Mesendoderm (in vitro differentiated cells): ENCODE measurements at regions not wholly inside any gene's neighbourhood (a gene's known extent, or its start where the extent isn't known, plus 50 kb on each side); places are given as distances from the start of the nearest gene placed in this dataset.

Source experiments
- DNase-seq: peaks from one replicate; pipeline ENCODE4 v3.0.0; 2013
- H2AK5ac ChIP-seq: 2 replicates; pipeline ENCODE4 v1.6.1; 2013; ENCODE audit warnings: low read length, inconsistent platforms
- H2BK120ac ChIP-seq: 2 replicates; pipeline ENCODE4 v1.6.1; 2013; ENCODE audit warnings: low read depth, mild to moderate bottlenecking, low read length, moderate library complexity, mixed read lengths
- H2BK15ac ChIP-seq: replicated peaks from 2 replicates; pipeline ENCODE4 v1.6.1; 2013; ENCODE audit warnings: low read depth, mild to moderate bottlenecking, moderate library complexity
- H2BK5ac ChIP-seq: 2 replicates; pipeline ENCODE4 v1.6.1; 2013; ENCODE audit warnings: low read length, inconsistent platforms
- H3K18ac ChIP-seq: 2 replicates; pipeline ENCODE4 v1.6.1; 2013; ENCODE audit warnings: mild to moderate bottlenecking, low read length, mixed read lengths
- H3K23ac ChIP-seq: one replicate; pipeline ENCODE4 v1.6.1; 2013; ENCODE audit warnings: low read length
- H3K27ac ChIP-seq: 2 replicates; pipeline ENCODE4 v1.5.1; 2013; ENCODE audit warnings: low read depth, mild to moderate bottlenecking, inconsistent platforms, low read length, moderate library complexity
- H3K27me3 ChIP-seq: 2 replicates; pipeline ENCODE4 v1.6.1; 2013; ENCODE audit warnings: low read length, control low read depth, mild to moderate bottlenecking, inconsistent platforms; ENCODE audit not compliant: insufficient read depth, poor library complexity
- H3K36me3 ChIP-seq: 2 replicates; pipeline ENCODE4 v1.6.1; 2013; ENCODE audit warnings: low read length, inconsistent platforms; ENCODE audit not compliant: control insufficient read depth, insufficient read depth
- H3K4ac ChIP-seq: one replicate; pipeline ENCODE4 v1.6.1; 2013; ENCODE audit warnings: low read depth, mild to moderate bottlenecking, low read length, moderate library complexity
- H3K4me1 ChIP-seq: 2 replicates; pipeline ENCODE4 v1.6.1; 2013; ENCODE audit warnings: low read depth, low read length, inconsistent platforms; ENCODE audit not compliant: control insufficient read depth
- H3K4me2 ChIP-seq: 2 replicates; pipeline ENCODE4 v1.6.1; 2013; ENCODE audit warnings: low read length
- H3K4me3 ChIP-seq: 2 replicates; pipeline ENCODE4 v1.5.1; 2013; ENCODE audit warnings: mild to moderate bottlenecking, low read length
- H3K56ac ChIP-seq: one replicate; pipeline ENCODE4 v1.6.1; 2013; ENCODE audit warnings: low read length
- H3K79me1 ChIP-seq: 2 replicates; pipeline ENCODE4 v1.6.1; 2013; ENCODE audit warnings: low read length, inconsistent platforms
- H3K79me2 ChIP-seq: 2 replicates; pipeline ENCODE4 v1.6.1; 2013; ENCODE audit warnings: mild to moderate bottlenecking, low read length; ENCODE audit not compliant: control insufficient read depth, insufficient read depth
- H3K9ac ChIP-seq: 2 replicates; pipeline ENCODE4 v1.6.1; 2013; ENCODE audit warnings: low read length, inconsistent platforms
- H4K5ac ChIP-seq: one replicate; pipeline ENCODE4 v1.6.1; 2013; ENCODE audit warnings: low read length
- H4K8ac ChIP-seq: one replicate; pipeline ENCODE4 v1.6.1; 2013; ENCODE audit warnings: low read depth, mild to moderate bottlenecking, control low read depth, low read length, moderate library complexity
- WGBS: extraction: QIAGEN DNeasy Blood & Tissue Kit; methylation state at CpG from one replicate; pipeline ENCODE4 v1.1.7; 2013; ENCODE audit warnings: low lambda C conversion rate, missing lambda C conversion rate; ENCODE audit not compliant: insufficient coverage; ENCODE audit errors: extremely low coverage; 5-methylcytosine and 5-hydroxymethylcytosine counted together

GRCh38 chr4:13989501-13989900, 362.0 kb upstream of the BOD1L1 start:
- WGBS, result no CpG with 5 or more reads among the region's 6 CpGs
- Histone ChIP-seq H4K8ac (no peak overlapping the region), H2AK5ac (no peak overlapping the region), H3K56ac (no peak overlapping the region), H3K79me2 (no peaks in the 10 kb centered on the region), H2BK120ac (no peak overlapping the region), H3K27me3 (no peaks in the 10 kb centered on the region), H3K18ac (no peak overlapping the region), H3K27ac (no peak overlapping the region), H3K4ac (no peak overlapping the region), H3K4me2 (no peak overlapping the region), H3K23ac (no peak overlapping the region), H2BK15ac (no peak overlapping the region), H3K4me3 (no peak overlapping the region), H2BK5ac (no peak overlapping the region), H3K36me3 (no peaks in the 10 kb centered on the region), H3K4me1 (no peaks in the 10 kb centered on the region), H3K79me1 (no peaks in the 10 kb centered on the region), H3K9ac (no peak overlapping the region), H4K5ac (no peak overlapping the region)
- no peak for DNase-seq

DNA sequence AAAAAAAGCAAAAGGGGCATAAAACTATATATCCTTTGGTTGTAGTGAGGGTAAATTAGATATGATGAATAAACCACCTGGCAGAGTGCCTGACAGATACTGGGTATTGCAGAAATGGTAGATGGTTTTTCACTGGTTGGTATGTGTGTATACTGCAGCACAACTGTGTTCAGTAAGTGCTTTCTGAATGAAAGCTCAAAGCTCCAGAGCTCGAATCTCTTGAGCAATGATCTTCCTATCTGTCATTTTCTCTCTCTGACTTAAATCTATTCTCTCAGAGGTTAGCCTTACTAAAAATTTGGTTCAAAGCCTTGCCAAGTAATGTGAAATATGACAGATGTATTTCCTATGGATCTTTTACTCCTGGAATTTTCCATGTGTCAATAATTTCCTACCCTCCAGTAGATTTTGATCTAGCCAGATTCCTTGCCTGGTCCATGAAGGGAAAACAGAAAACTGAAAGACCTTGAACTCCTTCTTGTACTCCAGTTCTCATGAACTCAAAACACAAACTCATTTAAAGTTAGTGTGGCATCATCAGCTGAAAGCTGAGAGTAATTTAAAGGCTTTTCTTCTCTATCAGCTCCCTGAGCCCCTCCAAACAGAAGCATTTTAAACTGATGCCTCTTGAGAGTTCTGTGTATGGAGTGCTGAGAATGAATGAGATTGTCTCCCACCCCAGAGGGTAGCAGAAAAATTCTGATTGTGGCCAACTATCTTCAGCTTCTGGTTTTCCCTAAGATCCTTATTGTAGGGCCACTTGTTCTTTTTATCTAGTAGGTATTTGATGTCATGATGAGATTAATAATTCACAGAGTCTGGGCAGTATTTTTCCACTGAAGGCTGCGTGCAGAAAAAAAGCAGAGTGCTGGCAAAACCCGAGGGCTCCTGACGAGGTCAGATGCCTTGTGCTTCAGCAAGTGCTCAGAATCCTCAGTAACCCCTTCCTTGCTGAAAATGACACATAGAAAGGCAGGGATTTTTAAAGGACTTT, 363.4 kb upstream of the BOD1L1 start:
- H3K4ac ChIP-seq, result no peak overlapping the region
- no peaks in the 10 kb centered on the region for H3K79me2 ChIP-seq
- DNase-seq, result no peak
- no peak overlapping the region for H3K56ac ChIP-seq
- H4K8ac ChIP-seq, result no peak overlapping the region
- H3K23ac ChIP-seq, result no peak overlapping the region
- no peak overlapping the region for H3K9ac ChIP-seq
- H2BK5ac ChIP-seq, result no peak overlapping the region
- H3K4me3 ChIP-seq, result no peak overlapping the region
- H3K36me3 ChIP-seq, result no peaks in the 10 kb centered on the region
- no peak overlapping the region for H4K5ac ChIP-seq
- no peaks in the 10 kb centered on the region for H3K4me1 ChIP-seq
- no peak overlapping the region for H2AK5ac ChIP-seq
- no peak overlapping the region for H3K4me2 ChIP-seq
- H3K27me3 ChIP-seq, result no peaks in the 10 kb centered on the region
- no peak overlapping the region for H3K27ac ChIP-seq
- no peaks in the 10 kb centered on the region for H3K79me1 ChIP-seq
- no CpG with 5 or more reads among the region's 4 CpGs for WGBS
- H2BK120ac ChIP-seq, result no peak overlapping the region
- no peak overlapping the region for H2BK15ac ChIP-seq
- H3K18ac ChIP-seq, result no peak overlapping the region

GRCh38 chr4:13992041-13992440, 364.5 kb upstream of the BOD1L1 start:
- no CpG with 5 or more reads among the region's 2 CpGs for WGBS
- H3K23ac ChIP-seq, result no peak overlapping the region
- H4K5ac ChIP-seq, result no peak overlapping the region

GRCh38 chr4:13992975-13993520, 365.5 kb upstream of the BOD1L1 start:
- H3K4me1 ChIP-seq, result no peaks in the 10 kb centered on the region
- WGBS, result no CpG with 5 or more reads among the region's 1 CpG
- no peaks in the 10 kb centered on the region for H3K36me3 ChIP-seq
- no peaks in the 10 kb centered on the region for H3K79me2 ChIP-seq
- H3K27me3 ChIP-seq, result no peaks in the 10 kb centered on the region
- H3K4me3 ChIP-seq, result no peak overlapping the region
- no peak overlapping the region for H4K5ac ChIP-seq
- H2BK15ac ChIP-seq, result no peak overlapping the region
- H3K18ac ChIP-seq, result no peak overlapping the region
- H3K23ac ChIP-seq, result no peak overlapping the region
- H3K27ac ChIP-seq, result no peak overlapping the region
- H2BK120ac ChIP-seq, result no peak overlapping the region
- no peak overlapping the region for H3K56ac ChIP-seq
- DNase-seq, result no peak
- no peak overlapping the region for H2BK5ac ChIP-seq
- no peak overlapping the region for H3K4me2 ChIP-seq
- no peak overlapping the region for H4K8ac ChIP-seq
- no peaks in the 10 kb centered on the region for H3K79me1 ChIP-seq
- no peak overlapping the region for H3K9ac ChIP-seq
- H2AK5ac ChIP-seq, result no peak overlapping the region
- H3K4ac ChIP-seq, result no peak overlapping the region

More at GRCh38 chr4:13992041-13992440, 364.5 kb upstream of the BOD1L1 start:
- H4K8ac ChIP-seq, result no peak overlapping the region
- no peak overlapping the region for H2BK120ac ChIP-seq
- no peak overlapping the region for H3K18ac ChIP-seq
- no peaks in the 10 kb centered on the region for H3K79me1 ChIP-seq
- no peak overlapping the region for H2AK5ac ChIP-seq
- H3K27ac ChIP-seq, result no peak overlapping the region
- H3K4me2 ChIP-seq, result no peak overlapping the region
- H2BK15ac ChIP-seq, result no peak overlapping the region
- no peak overlapping the region for H2BK5ac ChIP-seq
- no peaks in the 10 kb centered on the region for H3K79me2 ChIP-seq
- no peak overlapping the region for H3K4ac ChIP-seq
- no peaks in the 10 kb centered on the region for H3K36me3 ChIP-seq
- H3K9ac ChIP-seq, result no peak overlapping the region
- H3K27me3 ChIP-seq, result no peaks in the 10 kb centered on the region
- H3K4me1 ChIP-seq, result no peaks in the 10 kb centered on the region
- H3K56ac ChIP-seq, result no peak overlapping the region
- no peak for DNase-seq
- no peak overlapping the region for H3K4me3 ChIP-seq

DNA sequence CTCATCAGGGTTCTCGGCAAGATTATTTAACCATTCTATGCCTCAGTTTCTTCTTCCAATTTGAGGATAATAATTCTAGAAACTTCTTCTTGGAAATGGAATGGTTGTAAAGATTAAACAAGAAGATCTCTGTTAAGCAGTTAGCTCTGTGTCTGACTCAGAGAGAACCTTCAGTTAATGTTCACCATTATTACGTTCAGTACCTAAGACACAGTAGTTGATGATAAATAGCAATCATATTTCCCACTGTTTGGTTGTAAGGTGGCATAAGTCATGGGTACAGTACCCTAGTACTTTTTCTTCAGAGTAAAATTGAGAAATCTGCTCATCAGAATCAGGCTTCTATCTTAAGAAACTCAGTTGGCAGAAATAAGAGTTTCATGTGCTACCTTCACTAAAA, 366.5 kb upstream of the BOD1L1 start:
- Histone ChIP-seq H2AK5ac (no peak overlapping the region), H2BK5ac (no peak overlapping the region), H3K4ac (no peak overlapping the region), H3K18ac (no peak overlapping the region), H4K8ac (no peak overlapping the region), H3K9ac (no peak overlapping the region), H4K5ac (no peak overlapping the region), H3K27me3 (no peaks in the 10 kb centered on the region), H3K36me3 (no peaks in the 10 kb centered on the region), H3K27ac (no peak overlapping the region), H3K23ac (no peak overlapping the region), H3K4me2 (no peak overlapping the region), H3K79me1 (no peaks in the 10 kb centered on the region), H3K79me2 (no peaks in the 10 kb centered on the region), H2BK15ac (no peak overlapping the region), H3K4me1 (no peaks in the 10 kb centered on the region), H3K4me3 (no peak overlapping the region), H2BK120ac (no peak overlapping the region), H3K56ac (no peak overlapping the region)
- no peak for DNase-seq
- WGBS, result no CpG with 5 or more reads among the region's 2 CpGs
